ENCODE measurements at regions not wholly inside any gene's neighbourhood (a gene's known extent, or its start where the extent isn't known, plus 50 kb on each side); places are given as distances from the start of the nearest gene placed in this dataset.

GRCh38 chr9:79335987-79336386 is 235.8 kb upstream of the TLE4 start:
- DNase-seq (ENCODE audit: low read depth), result no peak

- DNase-seq (ENCODE audit: low read depth), result no peak
Measured at GRCh38 chr9:79341561-79341960, 230.2 kb upstream of the TLE4 start.

GRCh38 chr9:79346350-79347020 is 225.3 kb upstream of the TLE4 start:
- DNase-seq (ENCODE audit: low read depth), result no peak

- DNase-seq (ENCODE audit: low read depth), result no peak
Measured at GRCh38 chr9:79352322-79352721, 219.4 kb upstream of the TLE4 start.

GRCh38 chr9:79353856-79354520 is 217.8 kb upstream of the TLE4 start:
- no peak for DNase-seq (ENCODE audit: low read depth)

GRCh38 chr9:79357194-79357593 is 214.6 kb upstream of the TLE4 start:
- no peak for DNase-seq (ENCODE audit: low read depth)

GRCh38 chr9:79357616-79358015 is 214.1 kb upstream of the TLE4 start:
- no peak for DNase-seq (ENCODE audit: low read depth)

GRCh38 chr9:79360387-79361347 is 211.1 kb upstream of the TLE4 start:
- no peak for DNase-seq (ENCODE audit: low read depth)

GRCh38 chr9:79362100-79363081 is 209.4 kb upstream of the TLE4 start:
- DNase-seq (ENCODE audit: low read depth), result no peak

- DNase-seq (ENCODE audit: low read depth), result no peak
Measured at GRCh38 chr9:79369676-79370075, 202.1 kb upstream of the TLE4 start.

GRCh38 chr9:79371301-79371700 is 200.5 kb upstream of the TLE4 start:
- DNase-seq (ENCODE audit: low read depth), result no peak

- no peak for DNase-seq (ENCODE audit: low read depth)
Measured at GRCh38 chr9:79371948-79372555, 199.7 kb upstream of the TLE4 start.

GRCh38 chr9:79377339-79377855 is 194.4 kb upstream of the TLE4 start:
- DNase-seq (ENCODE audit: low read depth), result no peak

- no peak for DNase-seq (ENCODE audit: low read depth)
Measured at GRCh38 chr9:79378107-79378506, 193.7 kb upstream of the TLE4 start.

- DNase-seq (ENCODE audit: low read depth), result no peak
Measured at GRCh38 chr9:79382044-79382443, 189.7 kb upstream of the TLE4 start.

GRCh38 chr9:79382458-79382857 is 189.3 kb upstream of the TLE4 start:
- DNase-seq (ENCODE audit: low read depth), result no peak

GRCh38 chr9:79383096-79383495 is 188.7 kb upstream of the TLE4 start:
- no peak for DNase-seq (ENCODE audit: low read depth)

- no peak for DNase-seq (ENCODE audit: low read depth)
Measured at GRCh38 chr9:79384091-79384490, 187.7 kb upstream of the TLE4 start.

GRCh38 chr9:79384501-79384900 is 187.3 kb upstream of the TLE4 start:
- DNase-seq (ENCODE audit: low read depth), result no peak

GRCh38 chr9:79387101-79387835 is 184.5 kb upstream of the TLE4 start:
- DNase-seq (ENCODE audit: low read depth), result no peak

Data from fibroblast of the conjunctiva (primary cell).